Loucy (cell line): ENCODE measurements at regions not wholly inside any gene's neighbourhood (a gene's known extent, or its start where the extent isn't known, plus 50 kb on each side); places are given as distances from the start of the nearest gene placed in this dataset.

Source experiments
- EZH2phosphoT487 ChIP-seq: fragments of 200-600 bp; IDR thresholded peaks from 2 replicates; pipeline ENCODE4 v1.6.1; 2018; ENCODE audit warnings: antibody characterized with exemption, mild to moderate bottlenecking, moderate library complexity, borderline replicate concordance
- TF ChIP-seq, protein P1 (sequence below): fragments of 200-600 bp; sonication (generic); conservative IDR thresholded peaks from 2 replicates; pipeline ENCODE4 v1.5.1; 2014; ENCODE audit warnings: mild to moderate bottlenecking, antibody characterized with exemption, low read length

DNA sequence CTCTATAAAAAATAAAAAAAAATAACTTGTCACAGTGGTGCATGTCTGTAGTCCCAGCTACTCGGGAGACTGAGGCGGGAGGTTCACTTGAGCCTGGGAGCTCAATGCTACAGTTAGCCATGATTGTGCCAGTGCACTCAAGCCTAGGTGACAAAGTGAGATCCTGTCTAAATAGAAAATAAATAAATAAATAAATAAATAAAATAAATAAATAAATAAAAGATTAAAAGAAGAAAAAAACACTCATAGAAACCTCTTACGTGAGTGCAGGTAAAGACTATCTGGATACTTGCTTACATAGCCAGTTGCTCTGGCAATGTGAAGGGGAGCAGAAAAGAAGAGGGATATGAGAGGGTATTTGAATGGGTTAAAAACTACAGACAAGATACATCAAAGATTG is 242.5 kb upstream of the PCDH15 start:
- TF ChIP-seq, protein P1, sequence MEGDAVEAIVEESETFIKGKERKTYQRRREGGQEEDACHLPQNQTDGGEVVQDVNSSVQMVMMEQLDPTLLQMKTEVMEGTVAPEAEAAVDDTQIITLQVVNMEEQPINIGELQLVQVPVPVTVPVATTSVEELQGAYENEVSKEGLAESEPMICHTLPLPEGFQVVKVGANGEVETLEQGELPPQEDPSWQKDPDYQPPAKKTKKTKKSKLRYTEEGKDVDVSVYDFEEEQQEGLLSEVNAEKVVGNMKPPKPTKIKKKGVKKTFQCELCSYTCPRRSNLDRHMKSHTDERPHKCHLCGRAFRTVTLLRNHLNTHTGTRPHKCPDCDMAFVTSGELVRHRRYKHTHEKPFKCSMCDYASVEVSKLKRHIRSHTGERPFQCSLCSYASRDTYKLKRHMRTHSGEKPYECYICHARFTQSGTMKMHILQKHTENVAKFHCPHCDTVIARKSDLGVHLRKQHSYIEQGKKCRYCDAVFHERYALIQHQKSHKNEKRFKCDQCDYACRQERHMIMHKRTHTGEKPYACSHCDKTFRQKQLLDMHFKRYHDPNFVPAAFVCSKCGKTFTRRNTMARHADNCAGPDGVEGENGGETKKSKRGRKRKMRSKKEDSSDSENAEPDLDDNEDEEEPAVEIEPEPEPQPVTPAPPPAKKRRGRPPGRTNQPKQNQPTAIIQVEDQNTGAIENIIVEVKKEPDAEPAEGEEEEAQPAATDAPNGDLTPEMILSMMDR, result no peak
- TF ChIP-seq EZH2phosphoT487, result no peak
